IPS-15b (cell line): ENCODE measurements at regions not wholly inside any gene's neighbourhood (a gene's known extent, or its start where the extent isn't known, plus 50 kb on each side); places are given as distances from the start of the nearest gene placed in this dataset.

ENCODE experiments used
- H3K27me3 ChIP-seq: one replicate; pipeline ENCODE4 v1.6.1; 2013; ENCODE audit warnings: low read length; ENCODE audit not compliant: control insufficient read depth, insufficient read depth
- H3K36me3 ChIP-seq: one replicate; pipeline ENCODE4 v1.6.1; 2013; ENCODE audit warnings: low read length; ENCODE audit not compliant: control insufficient read depth, insufficient read depth
- H3K4me1 ChIP-seq: one replicate; pipeline ENCODE4 v1.6.1; 2013; ENCODE audit warnings: mild to moderate bottlenecking, low read length; ENCODE audit not compliant: control insufficient read depth, insufficient read depth
- H3K4me3 ChIP-seq: one replicate; pipeline ENCODE4 v1.5.1; 2013; ENCODE audit warnings: low read depth, low read length
- H3K9ac ChIP-seq: one replicate; pipeline ENCODE4 v1.6.1; 2013; ENCODE audit warnings: low read depth, mild to moderate bottlenecking, low read length
- H3K9me3 ChIP-seq: one replicate; pipeline ENCODE4 v1.6.1; 2013; ENCODE audit warnings: mild to moderate bottlenecking, low read length; ENCODE audit not compliant: control insufficient read depth, insufficient read depth

- no peaks in the 10 kb centered on the region for H3K9me3 ChIP-seq
- no peak overlapping the region for H3K9ac ChIP-seq
- no peaks in the 10 kb centered on the region for H3K27me3 ChIP-seq
- H3K4me1 ChIP-seq: no peaks in the 10 kb centered on the region
- H3K4me3 ChIP-seq: no peak overlapping the region
- H3K36me3 ChIP-seq: no peaks in the 10 kb centered on the region
Measured at GRCh38 chr1:70836456-70836855, 211.2 kb downstream of the PTGER3 start.

- no peak overlapping the region for H3K9ac ChIP-seq
- no peaks in the 10 kb centered on the region for H3K27me3 ChIP-seq
- H3K36me3 ChIP-seq: no peaks in the 10 kb centered on the region
Measured at GRCh38 chr1:70840260-70840953, 207.2 kb downstream of the PTGER3 start.

GRCh38 chr1:70842562-70842961 is 205.1 kb downstream of the PTGER3 start:
- H3K9ac ChIP-seq: no peak overlapping the region
- H3K36me3 ChIP-seq: no peaks in the 10 kb centered on the region
- H3K4me3 ChIP-seq: no peak overlapping the region
- no peaks in the 10 kb centered on the region for H3K4me1 ChIP-seq
- no peaks in the 10 kb centered on the region for H3K9me3 ChIP-seq
- H3K27me3 ChIP-seq: no peaks in the 10 kb centered on the region

More at GRCh38 chr1:70840260-70840953, 207.2 kb downstream of the PTGER3 start:
- Histone ChIP-seq H3K4me1 (no peaks in the 10 kb centered on the region), H3K9me3 (no peaks in the 10 kb centered on the region), H3K4me3 (no peak overlapping the region)

- Histone ChIP-seq H3K9ac (no peak overlapping the region), H3K27me3 (no peaks in the 10 kb centered on the region), H3K9me3 (no peaks in the 10 kb centered on the region), H3K36me3 (no peaks in the 10 kb centered on the region), H3K4me1 (no peaks in the 10 kb centered on the region), H3K4me3 (no peak overlapping the region)
Measured at GRCh38 chr1:70843452-70843851, 204.2 kb downstream of the PTGER3 start.

GRCh38 chr1:70847013-70847412 is 200.6 kb downstream of the PTGER3 start:
- H3K4me3 ChIP-seq: no peak overlapping the region
- H3K27me3 ChIP-seq: no peaks in the 10 kb centered on the region
- H3K36me3 ChIP-seq: no peaks in the 10 kb centered on the region

GRCh38 chr1:70855203-70855602 is 192.4 kb downstream of the PTGER3 start:
- H3K4me1 ChIP-seq: no peaks in the 10 kb centered on the region
- H3K9ac ChIP-seq: no peak overlapping the region
- H3K4me3 ChIP-seq: no peak overlapping the region
- H3K36me3 ChIP-seq: no peaks in the 10 kb centered on the region
- no peaks in the 10 kb centered on the region for H3K9me3 ChIP-seq
- H3K27me3 ChIP-seq: no peaks in the 10 kb centered on the region

More at GRCh38 chr1:70847013-70847412, 200.6 kb downstream of the PTGER3 start:
- H3K9ac ChIP-seq: no peak overlapping the region
- H3K4me1 ChIP-seq: no peaks in the 10 kb centered on the region
- H3K9me3 ChIP-seq: no peaks in the 10 kb centered on the region

- no peak overlapping the region for H3K9ac ChIP-seq
- no peaks in the 10 kb centered on the region for H3K9me3 ChIP-seq
- H3K27me3 ChIP-seq: no peaks in the 10 kb centered on the region
- no peaks in the 10 kb centered on the region for H3K4me1 ChIP-seq
- H3K4me3 ChIP-seq: no peak overlapping the region
- no peaks in the 10 kb centered on the region for H3K36me3 ChIP-seq
Measured at GRCh38 chr1:70856201-70856600, 191.4 kb downstream of the PTGER3 start.

- Histone ChIP-seq H3K36me3 (no peaks in the 10 kb centered on the region), H3K27me3 (no peaks in the 10 kb centered on the region), H3K9ac (no peak overlapping the region), H3K4me3 (no peak overlapping the region), H3K4me1 (no peaks in the 10 kb centered on the region), H3K9me3 (no peaks in the 10 kb centered on the region)
Measured at GRCh38 chr1:70863239-70863638, 184.4 kb downstream of the PTGER3 start.

GRCh38 chr1:70864302-70864701 is 183.3 kb downstream of the PTGER3 start:
- H3K9me3 ChIP-seq: no peaks in the 10 kb centered on the region
- H3K4me3 ChIP-seq: no peak overlapping the region
- no peaks in the 10 kb centered on the region for H3K4me1 ChIP-seq
- no peaks in the 10 kb centered on the region for H3K27me3 ChIP-seq
- no peaks in the 10 kb centered on the region for H3K36me3 ChIP-seq
- no peak overlapping the region for H3K9ac ChIP-seq

- Histone ChIP-seq H3K36me3 (no peaks in the 10 kb centered on the region), H3K9ac (no peak overlapping the region), H3K4me3 (no peak overlapping the region), H3K27me3 (no peaks in the 10 kb centered on the region), H3K9me3 (no peaks in the 10 kb centered on the region), H3K4me1 (no peaks in the 10 kb centered on the region)
Measured at GRCh38 chr1:70866542-70867264, 180.9 kb downstream of the PTGER3 start.

GRCh38 chr1:70871790-70872189 is 175.8 kb downstream of the PTGER3 start:
- no peak overlapping the region for H3K9ac ChIP-seq
- no peaks in the 10 kb centered on the region for H3K9me3 ChIP-seq
- H3K4me3 ChIP-seq: no peak overlapping the region
- H3K36me3 ChIP-seq: no peaks in the 10 kb centered on the region
- no peaks in the 10 kb centered on the region for H3K4me1 ChIP-seq
- H3K27me3 ChIP-seq: no peaks in the 10 kb centered on the region

GRCh38 chr1:70874063-70874462 is 173.6 kb downstream of the PTGER3 start:
- Histone ChIP-seq H3K36me3 (no peaks in the 10 kb centered on the region), H3K4me3 (no peak overlapping the region), H3K27me3 (no peaks in the 10 kb centered on the region), H3K9me3 (no peaks in the 10 kb centered on the region), H3K4me1 (no peaks in the 10 kb centered on the region), H3K9ac (no peak overlapping the region)
